HepG2 (cell line): ENCODE measurements at regions not wholly inside any gene's neighbourhood (a gene's known extent, or its start where the extent isn't known, plus 50 kb on each side); places are given as distances from the start of the nearest gene placed in this dataset.

Experiments used
- ATAC-seq: fragments of 200-7000 bp; cut with Tn5 transposase; 3 replicates; pipeline ENCODE4 v1.9.1; 2020; ENCODE audit warnings: mild to moderate bottlenecking, moderate library complexity
- BruUV-seq: library from RNA; stranded (reverse); fragments of 400-500 nt; replicated peaks from 2 replicates; lab custom pipeline; 2021; lab: Mats Ljungman, UMichigan
- CTCF ChIA-PET: fragments of 300-600 bp; formaldehyde crosslinking; extraction: SDS; loops from one replicate; lab custom pipeline; 2021; ENCODE audit warnings: low total read pairs, inconsistent platforms, low intra/inter-chr PET ratio; lab: Yijun Ruan, JAX
- POLR2A ChIA-PET: fragments of 350-600 bp; sonication (Branson Sonifier 250); formaldehyde crosslinking; loops from one replicate; lab custom pipeline; 2020; ENCODE audit warnings: antibody characterized with exemption, inconsistent platforms; lab: Yijun Ruan, JAX
- DNase-seq: peaks from one replicate; pipeline ENCODE4 v3.0.0-alpha.2; 2015; ENCODE audit warnings: low spot score
- FAIRE-seq: peaks from 3 replicates; lab custom pipeline; 2011; peaks lifted over from hg19 to GRCh38; lab: Jason Lieb, UNC
- H2AFZ ChIP-seq: one replicate; pipeline ENCODE4 v1.6.1; 2011; ENCODE audit warnings: low read length, inconsistent platforms
- H3K27ac ChIP-seq: fragments of 300-600 bp; 3 replicates; pipeline ENCODE4 v1.8.0; 2011; ENCODE audit warnings: mixed run types, mild to moderate bottlenecking, mixed read lengths, low read length, inconsistent platforms; ENCODE audit not compliant: insufficient read depth; ENCODE audit errors: extremely low read length
- H3K27me3 ChIP-seq, 2 experiments: fragments of 200-600 bp in 1 of 2; 2 replicates in 1 of 2; 3 replicates in 1 of 2; pipeline versions ENCODE4 v1.6.0 to v1.8.0; 2011; ENCODE audit warnings: low read length in 2 of 2, mild to moderate bottlenecking in 2 of 2, moderate library complexity in 2 of 2, inconsistent platforms in 1 of 2; ENCODE audit not compliant: insufficient read depth in 2 of 2, control insufficient read depth in 1 of 2
- H3K36me3 ChIP-seq, 2 experiments: fragments of 200-600 bp in 1 of 2; replicated peaks in 1 of 2; 2 replicates in 1 of 2; 3 replicates in 1 of 2; pipeline versions ENCODE4 v1.5.1 to v1.8.0; 2011; ENCODE audit warnings: low read length in 2 of 2, inconsistent platforms in 1 of 2; ENCODE audit not compliant: insufficient read depth in 2 of 2, control insufficient read depth in 1 of 2
- H3K4me1 ChIP-seq: 2 replicates; pipeline ENCODE4 v1.5.1; 2012; ENCODE audit warnings: low read length, inconsistent platforms; ENCODE audit not compliant: insufficient read depth
- H3K4me2 ChIP-seq: 2 replicates; pipeline ENCODE4 v1.6.0; 2011; ENCODE audit warnings: low read depth, low read length, inconsistent platforms
- H3K4me3 ChIP-seq, 3 experiments: fragments of 200-600 bp in 1 of 3; sonication (generic), shearing (Covaris generic) in 1 of 3; replicated peaks in 1 of 3; 2 replicates each; pipeline ENCODE4 v1.5.1; 2011 to 2016; ENCODE audit warnings: low read length in 3 of 3, inconsistent platforms in 2 of 3, low read depth in 2 of 3, mild to moderate bottlenecking in 2 of 3, control low read depth in 1 of 3, mixed read lengths in 1 of 3; ENCODE audit not compliant: insufficient read depth in 1 of 3
- H3K79me2 ChIP-seq: one replicate; pipeline ENCODE4 v1.6.1; 2011; ENCODE audit warnings: low read length, inconsistent platforms; ENCODE audit not compliant: insufficient read depth
- H3K9ac ChIP-seq: 2 replicates; pipeline ENCODE4 v1.6.0; 2011; ENCODE audit warnings: mild to moderate bottlenecking, low read depth, low read length, inconsistent platforms; ENCODE audit not compliant: insufficient read depth
- H3K9me3 ChIP-seq: 2 replicates; pipeline ENCODE4 v1.5.1; 2012; ENCODE audit warnings: mild to moderate bottlenecking, low read length
- H4K20me1 ChIP-seq: 2 replicates; pipeline ENCODE4 v1.6.0; 2011; ENCODE audit warnings: inconsistent platforms, mild to moderate bottlenecking, low read length, moderate library complexity; ENCODE audit not compliant: insufficient read depth
- GTF3A ChIP-seq: sonication (generic); formaldehyde crosslinking; conservative IDR thresholded peaks from 2 replicates; pipeline ENCODE4 v1.4.0; 2020; ENCODE audit warnings: mild to moderate bottlenecking, missing genetic modification reagents
- NFATC3 ChIP-seq: sonication (generic); formaldehyde crosslinking; IDR thresholded peaks from 2 replicates; pipeline ENCODE4 v1.5.1; 2020; ENCODE audit warnings: mild to moderate bottlenecking, missing genetic modification reagents
- NR3C1 ChIP-seq: sonication (generic); formaldehyde crosslinking; IDR thresholded peaks from 2 replicates; pipeline ENCODE4 v1.4.0; 2020; ENCODE audit warnings: missing genetic modification reagents
- POLR2G ChIP-seq: fragments of 200-400 bp; formaldehyde crosslinking; IDR thresholded peaks from 2 replicates; pipeline ENCODE4 v1.6.1; 2018; ENCODE audit warnings: mild to moderate bottlenecking, low read depth, low read length, moderate library complexity
- XBP1 ChIP-seq: sonication (generic); formaldehyde crosslinking; IDR thresholded peaks from 2 replicates; pipeline ENCODE4 v1.5.0; 2020; ENCODE audit warnings: missing genetic modification reagents
- ZNF225 ChIP-seq: sonication (generic); formaldehyde crosslinking; IDR thresholded peaks from 2 replicates; pipeline ENCODE4 v1.4.0; 2020; ENCODE audit warnings: mild to moderate bottlenecking, missing genetic modification reagents
- ZNF607 ChIP-seq: sonication (generic); formaldehyde crosslinking; IDR thresholded peaks from 2 replicates; pipeline ENCODE4 v1.5.1; 2020; ENCODE audit warnings: missing genetic modification reagents, mild to moderate bottlenecking, borderline replicate concordance
- ZNF614 ChIP-seq: IDR thresholded peaks from 2 replicates; pipeline ENCODE4 v1.6.1; 2018; ENCODE audit warnings: missing biosample characterization, missing genetic modification reagents, inconsistent platforms, borderline replicate concordance
- ZSCAN29 ChIP-seq: sonication (generic); formaldehyde crosslinking; conservative IDR thresholded peaks from 2 replicates; pipeline ENCODE4 v1.4.0; 2020; ENCODE audit warnings: mild to moderate bottlenecking, missing genetic modification reagents
- WGBS: methylation state at CpG from one replicate; pipeline ENCODE4 v1.1.6; 2017; ENCODE audit warnings: low lambda C conversion rate; 5-methylcytosine and 5-hydroxymethylcytosine counted together
- in situ Hi-C: cut with HindIII; loops from 2 replicates; pipeline ENCODE4 v1.10.0; 2017; ENCODE audit warnings: low pct_unique_long_range_greater_than_20kb; ENCODE audit not compliant: extremely low pct_ligation_motif_present
- intact Hi-C: fragments of 100-400 bp; cut with micrococcal nuclease; formaldehyde crosslinking; loops from one replicate; pipeline ENCODE4 v1.10.0; 2022; ENCODE audit not compliant: unreplicated experiment
- TF ChIP-seq, protein P1 (sequence below): sonication (generic); formaldehyde crosslinking; IDR thresholded peaks from 2 replicates; pipeline ENCODE4 v1.5.0; 2020; ENCODE audit warnings: mild to moderate bottlenecking, missing genetic modification reagents

DNA sequence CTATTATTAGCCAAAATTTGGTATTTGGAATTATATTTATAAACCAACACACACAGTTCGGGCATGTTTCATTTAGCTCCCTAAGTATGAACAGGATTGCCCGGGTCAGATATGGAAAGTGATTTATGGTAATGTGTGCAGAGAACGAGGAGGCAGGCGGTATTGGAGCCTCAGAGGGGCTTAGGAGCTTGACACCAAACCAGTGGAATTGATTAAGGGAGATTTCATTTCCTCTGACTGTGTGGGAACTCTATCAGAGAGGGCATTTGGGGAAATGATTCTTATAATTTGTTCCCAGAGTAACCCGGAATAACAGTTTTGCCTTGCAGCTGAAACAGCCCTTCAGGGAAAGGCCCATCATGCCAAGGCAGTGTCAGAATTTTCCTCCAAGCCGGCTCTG lies 115.1 kb upstream of the SPTLC3 start:
- intact Hi-C loops (no loop called here), in situ Hi-C loops (no loop called here)
- WGBS: 21% methylated on average over 6 of the region's 6 CpGs
- H4K20me1 ChIP-seq: no peaks in the 10 kb centered on the region
- no peak overlapping the region for H2AFZ ChIP-seq
- H3K27me3 ChIP-seq: peaks cover 0 to 44% of the 10 kb centered on the region in 2 experiments; a peak in 4 of 5 replicates
- FAIRE-seq (no peak), DNase-seq (no peak), ATAC-seq (no peak)
- ChIA-PET POLR2A (no interaction called here), CTCF (no interaction called here)
- no peak overlapping the region for H3K4me3 ChIP-seq
- no TSS peak for BruUV-seq
- no peak overlapping the region for H3K9ac ChIP-seq
- H3K4me2 ChIP-seq: no peak overlapping the region
- no peaks in the 10 kb centered on the region for H3K79me2 ChIP-seq
- no peaks in the 10 kb centered on the region for H3K4me1 ChIP-seq
- H3K9me3 ChIP-seq: no peaks in the 10 kb centered on the region
- H3K36me3 ChIP-seq: no peaks in the 10 kb centered on the region
- no peak for TF ChIP-seq XBP1 (CRISPR knock-in tag)
- TF ChIP-seq ZNF607: no peak
- TF ChIP-seq NFATC3 (CRISPR knock-in tag): no peak
- TF ChIP-seq ZNF225 (CRISPR knock-in tag): no peak
- H3K27ac ChIP-seq: no peak overlapping the region

DNA sequence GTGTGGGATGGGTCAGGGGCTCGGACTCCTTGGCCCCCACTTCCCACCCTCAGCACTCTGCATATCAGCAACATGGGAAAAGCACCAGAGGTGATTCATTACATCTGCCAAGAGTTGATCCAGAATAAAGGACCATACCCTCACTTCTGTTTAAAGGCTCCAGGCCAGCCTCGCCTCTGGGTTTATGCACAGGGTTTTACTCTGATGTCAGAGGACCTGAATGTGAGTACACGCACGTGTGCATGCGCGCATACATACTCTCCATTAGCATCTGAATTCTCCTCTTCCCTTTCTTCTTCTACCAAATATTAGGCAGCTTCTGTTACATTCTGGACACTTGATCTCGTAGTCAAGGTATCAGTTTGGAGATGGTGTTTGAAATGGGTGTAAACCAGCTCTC lies 114.7 kb upstream of the SPTLC3 start:
- no peaks in the 10 kb centered on the region for H3K79me2 ChIP-seq
- no peak for ATAC-seq
- H3K4me2 ChIP-seq: no peak overlapping the region
- ChIA-PET POLR2A (no interaction called here), CTCF (no interaction called here)
- no peak for FAIRE-seq
- H3K4me1 ChIP-seq: no peaks in the 10 kb centered on the region
- DNase-seq: no peak
- H4K20me1 ChIP-seq: no peaks in the 10 kb centered on the region
- no peaks in the 10 kb centered on the region for H3K9me3 ChIP-seq
- 42% methylated on average over 7 of the region's 7 CpGs for WGBS
- H2AFZ ChIP-seq: no peak overlapping the region
- intact Hi-C loops (no loop called here), in situ Hi-C loops (no loop called here)
- H3K27me3 ChIP-seq: peaks cover 0 to 44% of the 10 kb centered on the region in 2 experiments; a peak in 4 of 5 replicates
- no peak overlapping the region for H3K4me3 ChIP-seq
- H3K36me3 ChIP-seq: no peaks in the 10 kb centered on the region
- H3K9ac ChIP-seq: no peak overlapping the region
- BruUV-seq: no TSS peak
- H3K27ac ChIP-seq: no peak overlapping the region
- TF ChIP-seq NR3C1 (CRISPR knock-in tag): no peak
- no peak for TF ChIP-seq POLR2G
- no peak for TF ChIP-seq ZNF614 (CRISPR knock-in tag)
- TF ChIP-seq GTF3A (CRISPR knock-in tag): no peak
- TF ChIP-seq, protein P1, sequence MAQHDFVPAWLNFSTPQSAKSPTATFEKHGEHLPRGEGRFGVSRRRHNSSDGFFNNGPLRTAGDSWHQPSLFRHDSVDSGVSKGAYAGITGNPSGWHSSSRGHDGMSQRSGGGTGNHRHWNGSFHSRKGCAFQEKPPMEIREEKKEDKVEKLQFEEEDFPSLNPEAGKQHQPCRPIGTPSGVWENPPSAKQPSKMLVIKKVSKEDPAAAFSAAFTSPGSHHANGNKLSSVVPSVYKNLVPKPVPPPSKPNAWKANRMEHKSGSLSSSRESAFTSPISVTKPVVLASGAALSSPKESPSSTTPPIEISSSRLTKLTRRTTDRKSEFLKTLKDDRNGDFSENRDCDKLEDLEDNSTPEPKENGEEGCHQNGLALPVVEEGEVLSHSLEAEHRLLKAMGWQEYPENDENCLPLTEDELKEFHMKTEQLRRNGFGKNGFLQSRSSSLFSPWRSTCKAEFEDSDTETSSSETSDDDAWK: no peak
- TF ChIP-seq ZSCAN29: no peak
